K562 (cell line): ENCODE measurements at regions not wholly inside any gene's neighbourhood (a gene's known extent, or its start where the extent isn't known, plus 50 kb on each side); places are given as distances from the start of the nearest gene placed in this dataset.

Experiments used
- ATAC-seq: fragments of 200-7000 bp; cut with Tn5 transposase; 3 replicates; pipeline ENCODE4 v1.9.1; 2020; ENCODE audit warnings: moderate library complexity
- BruUV-seq: library from RNA; stranded (reverse); fragments of 400-500 nt; replicated peaks from 2 replicates; lab custom pipeline; 2021; lab: Mats Ljungman, UMichigan
- CTCF ChIA-PET: fragments of 300-600 bp; formaldehyde crosslinking; extraction: SDS; loops from one replicate; lab custom pipeline; 2021; ENCODE audit warnings: low intra/inter-chr PET ratio; lab: Yijun Ruan, JAX
- POLR2A ChIA-PET: fragments of 300-600, 350-650 bp; sonication (Branson Sonifier 250); formaldehyde crosslinking; extraction: SDS; loops from one replicate; lab custom pipeline; 2021; ENCODE audit warnings: antibody characterized with exemption, inconsistent platforms; lab: Yijun Ruan, JAX
- DNase-seq, 4 experiments: peaks; one replicate each; pipeline versions ENCODE4 v3.0.0 to v3.0.0-alpha.2; 2011 to 2018; ENCODE audit warnings: low spot score in 3 of 4, mixed read lengths in 3 of 4; ENCODE audit errors: extremely low read depth in 1 of 4
- FAIRE-seq: peaks from 2 replicates; lab custom pipeline; 2011; peaks lifted over from hg19 to GRCh38; lab: Jason Lieb, UNC
- H2AFZ ChIP-seq: 2 replicates; pipeline ENCODE4 v1.6.0; 2011; ENCODE audit warnings: low read depth, low read length, control low read depth, inconsistent platforms
- H3K27ac ChIP-seq: fragments of 200-600 bp; 3 replicates; pipeline ENCODE4 v1.8.0; 2011; ENCODE audit warnings: low read depth, mild to moderate bottlenecking, control low read depth, inconsistent platforms, low read length, moderate library complexity, mixed read lengths; ENCODE audit errors: extremely low read depth
- H3K27me3 ChIP-seq, 2 experiments: fragments of 300-600 bp in 1 of 2; 2 replicates in 1 of 2; 3 replicates in 1 of 2; pipeline versions ENCODE4 v1.6.0 to v1.8.0; 2011; ENCODE audit warnings: inconsistent platforms in 2 of 2, low read length in 2 of 2, mild to moderate bottlenecking in 1 of 2, mixed read lengths in 1 of 2, moderate library complexity in 1 of 2; ENCODE audit not compliant: control insufficient read depth in 2 of 2, insufficient read depth in 2 of 2
- H3K36me3 ChIP-seq: fragments of 300-600 bp; 3 replicates; pipeline ENCODE4 v1.8.0; 2011; ENCODE audit warnings: mild to moderate bottlenecking, low read length, inconsistent platforms; ENCODE audit not compliant: control insufficient read depth, insufficient read depth
- H3K4me1 ChIP-seq, 2 experiments: fragments of 200-600 bp in 1 of 2; replicated peaks in 1 of 2; 2 replicates in 1 of 2; 3 replicates in 1 of 2; pipeline versions ENCODE4 v1.5.1 to v1.8.0; 2011; ENCODE audit warnings: inconsistent platforms in 2 of 2, low read length in 2 of 2, mild to moderate bottlenecking in 1 of 2, mixed read lengths in 1 of 2, moderate library complexity in 1 of 2; ENCODE audit not compliant: control insufficient read depth in 2 of 2, insufficient read depth in 2 of 2
- H3K4me2 ChIP-seq: 2 replicates; pipeline ENCODE4 v1.6.1; 2011; ENCODE audit warnings: low read length, control low read depth, inconsistent platforms, mixed read lengths; ENCODE audit not compliant: insufficient read depth
- H3K4me3 ChIP-seq: fragments of 200-600 bp; sonication (generic), shearing (Covaris generic); 2 replicates; pipeline ENCODE4 v1.5.1; 2016; ENCODE audit warnings: control low read depth, inconsistent platforms
- H3K79me2 ChIP-seq: fragments of 200-600 bp; 3 replicates; pipeline ENCODE4 v1.8.0; 2011; ENCODE audit warnings: low read length, inconsistent platforms; ENCODE audit not compliant: control insufficient read depth, insufficient read depth
- H3K9ac ChIP-seq, 2 experiments: 2 replicates each; pipeline versions ENCODE4 v1.6.0 to v1.6.1; 2011; ENCODE audit warnings: low read depth in 2 of 2, low read length in 2 of 2, control low read depth in 1 of 2, inconsistent platforms in 1 of 2, mild to moderate bottlenecking in 1 of 2, mixed read lengths in 1 of 2; ENCODE audit not compliant: insufficient read depth in 1 of 2
- H3K9me1 ChIP-seq: one replicate; pipeline ENCODE4 v1.6.0; 2011; ENCODE audit warnings: inconsistent platforms, mild to moderate bottlenecking, low read length, moderate library complexity; ENCODE audit not compliant: control insufficient read depth, insufficient read depth
- H3K9me3 ChIP-seq: replicated peaks from 2 replicates; pipeline ENCODE4 v1.5.1; 2011; ENCODE audit warnings: low read depth, low read length, inconsistent platforms; ENCODE audit not compliant: control insufficient read depth, insufficient read depth
- H4K20me1 ChIP-seq: replicated peaks from 2 replicates; pipeline ENCODE4 v1.6.1; 2011; ENCODE audit warnings: low read length, inconsistent platforms, mixed read lengths; ENCODE audit not compliant: control insufficient read depth, insufficient read depth
- EHMT2 ChIP-seq: fragments of 450-650 bp; IDR thresholded peaks from 2 replicates; pipeline ENCODE4 v1.6.1; 2018; ENCODE audit warnings: antibody characterized with exemption
- PCBP1 ChIP-seq: fragments of 200-400 bp; formaldehyde crosslinking; IDR thresholded peaks from 2 replicates; pipeline ENCODE4 v1.6.1; 2018; ENCODE audit warnings: mild to moderate bottlenecking, low read depth, low read length; ENCODE audit not compliant: poor library complexity, severe bottlenecking
- RNF2 ChIP-seq: sonication (generic); IDR thresholded peaks from 2 replicates; pipeline ENCODE4 v1.6.1; 2016
- SP2 ChIP-seq: IDR thresholded peaks from 2 replicates; pipeline ENCODE4 v1.6.1; 2011; ENCODE audit warnings: mild to moderate bottlenecking, low read depth, low read length, moderate library complexity; ENCODE audit not compliant: poor library complexity, severe bottlenecking; ENCODE audit errors: extremely low read depth
- TCF3 ChIP-seq: sonication (generic); formaldehyde crosslinking; IDR thresholded peaks from 2 replicates; pipeline ENCODE4 v1.4.0; 2020; ENCODE audit warnings: mild to moderate bottlenecking, missing genetic modification reagents
- XRCC4 ChIP-seq: IDR thresholded peaks from one replicate; pipeline ENCODE4 v1.6.1; 2011; ENCODE audit not compliant: insufficient read depth, insufficient read length; ENCODE audit errors: extremely low read depth
- ZNF212 ChIP-seq: fragments of 450-650 bp; formaldehyde crosslinking; IDR thresholded peaks from 2 replicates; pipeline ENCODE4 v1.4.0; 2020; ENCODE audit warnings: mild to moderate bottlenecking
- ZSCAN32 ChIP-seq: fragments of 450-650 bp; formaldehyde crosslinking; IDR thresholded peaks from 2 replicates; pipeline ENCODE4 v1.4.0; 2020; ENCODE audit warnings: mild to moderate bottlenecking, moderate library complexity
- WGBS: fragments of 100-300 bp; shearing (Covaris generic); methylation state at CpG from one replicate; pipeline ENCODE4 v1.1.6; 2016; ENCODE audit warnings: low coverage, mixed read lengths; ENCODE audit not compliant: insufficient coverage; ENCODE audit errors: missing lambda C conversion rate; 5-methylcytosine and 5-hydroxymethylcytosine counted together
- in situ Hi-C: fragments of 300-500 bp; cut with MboI; formaldehyde crosslinking; loops from 4 replicates; pipeline ENCODE4 v1.15.0; 2018; ENCODE audit warnings: inconsistent platforms, mixed read lengths
- intact Hi-C: fragments of 100-400 bp; cut with micrococcal nuclease; formaldehyde crosslinking; loops from 2 replicates; pipeline ENCODE4 v1.14.2; 2022
- TF ChIP-seq, protein P1 (sequence below), 2 experiments: fragments of 450-650 bp; formaldehyde crosslinking in 1 of 2; IDR thresholded peaks; 2 replicates each; pipeline versions ENCODE4 v1.4.0 to v1.6.1; 2014 to 2020; ENCODE audit warnings: mild to moderate bottlenecking in 2 of 2, borderline replicate concordance in 1 of 2, low read depth in 1 of 2

DNA sequence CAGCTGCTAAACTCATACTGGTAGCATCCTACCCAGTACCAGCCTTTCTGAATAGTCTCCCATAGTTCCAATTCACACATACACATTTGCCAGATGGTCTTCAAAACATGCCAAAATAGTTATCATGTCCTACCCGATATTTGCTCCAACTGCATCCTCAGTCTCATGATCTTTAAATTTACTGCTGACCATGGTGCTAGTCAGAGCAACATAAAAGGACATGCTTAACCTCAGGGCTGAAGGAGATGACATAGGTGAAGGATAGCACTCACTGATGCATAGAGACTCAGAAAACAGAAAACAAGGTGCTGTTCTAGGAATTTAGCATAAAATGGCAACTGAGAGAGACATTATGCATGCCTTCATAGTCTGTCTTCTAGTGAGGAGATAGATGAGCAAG is 200.6 kb upstream of the CCL2 start:
- no TSS peak for BruUV-seq
- Histone ChIP-seq H3K79me2 (no peaks in the 10 kb centered on the region), H3K4me3 (no peak overlapping the region), H2AFZ (no peak overlapping the region), H3K9ac (no peak overlapping the region), H3K27me3 (no peaks in the 10 kb centered on the region), H3K4me2 (no peak overlapping the region), H3K36me3 (no peaks in the 10 kb centered on the region), H3K27ac (no peak overlapping the region), H3K9me1 (no peaks in the 10 kb centered on the region), H3K4me1 (no peaks in the 10 kb centered on the region), H3K9me3 (no peaks in the 10 kb centered on the region), H4K20me1 (no peaks in the 10 kb centered on the region)
- CTCF ChIA-PET = no interaction called here
- in situ Hi-C loops = no loop called here
- no peak for ATAC-seq
- no peak for DNase-seq
- no peak for FAIRE-seq
- 0% methylated on average over 1 of the region's 1 CpG for WGBS
- no peak for TF ChIP-seq ZSCAN32 (CRISPR knock-in tag)
- TF ChIP-seq, protein P1, sequence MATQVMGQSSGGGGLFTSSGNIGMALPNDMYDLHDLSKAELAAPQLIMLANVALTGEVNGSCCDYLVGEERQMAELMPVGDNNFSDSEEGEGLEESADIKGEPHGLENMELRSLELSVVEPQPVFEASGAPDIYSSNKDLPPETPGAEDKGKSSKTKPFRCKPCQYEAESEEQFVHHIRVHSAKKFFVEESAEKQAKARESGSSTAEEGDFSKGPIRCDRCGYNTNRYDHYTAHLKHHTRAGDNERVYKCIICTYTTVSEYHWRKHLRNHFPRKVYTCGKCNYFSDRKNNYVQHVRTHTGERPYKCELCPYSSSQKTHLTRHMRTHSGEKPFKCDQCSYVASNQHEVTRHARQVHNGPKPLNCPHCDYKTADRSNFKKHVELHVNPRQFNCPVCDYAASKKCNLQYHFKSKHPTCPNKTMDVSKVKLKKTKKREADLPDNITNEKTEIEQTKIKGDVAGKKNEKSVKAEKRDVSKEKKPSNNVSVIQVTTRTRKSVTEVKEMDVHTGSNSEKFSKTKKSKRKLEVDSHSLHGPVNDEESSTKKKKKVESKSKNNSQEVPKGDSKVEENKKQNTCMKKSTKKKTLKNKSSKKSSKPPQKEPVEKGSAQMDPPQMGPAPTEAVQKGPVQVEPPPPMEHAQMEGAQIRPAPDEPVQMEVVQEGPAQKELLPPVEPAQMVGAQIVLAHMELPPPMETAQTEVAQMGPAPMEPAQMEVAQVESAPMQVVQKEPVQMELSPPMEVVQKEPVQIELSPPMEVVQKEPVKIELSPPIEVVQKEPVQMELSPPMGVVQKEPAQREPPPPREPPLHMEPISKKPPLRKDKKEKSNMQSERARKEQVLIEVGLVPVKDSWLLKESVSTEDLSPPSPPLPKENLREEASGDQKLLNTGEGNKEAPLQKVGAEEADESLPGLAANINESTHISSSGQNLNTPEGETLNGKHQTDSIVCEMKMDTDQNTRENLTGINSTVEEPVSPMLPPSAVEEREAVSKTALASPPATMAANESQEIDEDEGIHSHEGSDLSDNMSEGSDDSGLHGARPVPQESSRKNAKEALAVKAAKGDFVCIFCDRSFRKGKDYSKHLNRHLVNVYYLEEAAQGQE (IDR thresholded peaks at IDR 0.05; ENCODE audit: borderline replicate concordance) = peak; percentile 56
- TF ChIP-seq, protein P1 (CRISPR knock-in tag; IDR thresholded peaks at IDR 0.05; ENCODE audit: low read depth) = no peak
- no peak for TF ChIP-seq SP2
- no peak for TF ChIP-seq XRCC4
- no peak for TF ChIP-seq EHMT2
- no peak for TF ChIP-seq ZNF212 (CRISPR knock-in tag)
- TF ChIP-seq RNF2 = no peak
- TF ChIP-seq TCF3 (CRISPR knock-in tag) = no peak
- TF ChIP-seq PCBP1 = no peak
- POLR2A ChIA-PET = no interaction called here
- intact Hi-C loops = no loop called here
